MCF 10A (cell line): ENCODE measurements at regions not wholly inside any gene's neighbourhood (a gene's known extent, or its start where the extent isn't known, plus 50 kb on each side); places are given as distances from the start of the nearest gene placed in this dataset.

Experiments used
- BruUV-seq: library from RNA; stranded (reverse); fragments of 400-500 nt; replicated peaks from 2 replicates; lab custom pipeline; 2021; lab: Mats Ljungman, UMichigan
- CTCF ChIA-PET: fragments of 300-600 bp; sonication (Branson Sonifier 250); formaldehyde crosslinking; extraction: SDS; loops from one replicate; lab custom pipeline; 2021; ENCODE audit warnings: antibody characterized with exemption, inconsistent platforms; lab: Yijun Ruan, JAX
- POLR2A ChIA-PET: fragments of 300-600, 350-650 bp; sonication (Branson Sonifier 250); formaldehyde crosslinking; extraction: SDS; loops from one replicate; lab custom pipeline; 2020; ENCODE audit warnings: antibody characterized with exemption, inconsistent platforms; lab: Yijun Ruan, JAX
- DNase-seq: peaks from one replicate; pipeline ENCODE4 v3.0.0-alpha.2; 2018; ENCODE audit not compliant: unreplicated experiment
- H3K27ac Mint-ChIP-seq: one replicate; pipeline ENCODE4 v1.8.0; 2022; ENCODE audit warnings: mild to moderate bottlenecking, low read depth, mixed read lengths; ENCODE audit not compliant: unreplicated experiment
- H3K27me3 Mint-ChIP-seq: one replicate; pipeline ENCODE4 v1.8.0; 2022; ENCODE audit warnings: mixed read lengths; ENCODE audit not compliant: insufficient read depth, unreplicated experiment
- H3K36me3 Mint-ChIP-seq: one replicate; pipeline ENCODE4 v1.8.0; 2022; ENCODE audit warnings: mild to moderate bottlenecking, moderate library complexity, mixed read lengths; ENCODE audit not compliant: insufficient read depth, unreplicated experiment
- H3K4me1 Mint-ChIP-seq: one replicate; pipeline ENCODE4 v1.8.0; 2022; ENCODE audit warnings: mixed read lengths; ENCODE audit not compliant: insufficient read depth, unreplicated experiment
- H3K4me3 Mint-ChIP-seq: one replicate; pipeline ENCODE4 v1.8.0; 2022; ENCODE audit warnings: mild to moderate bottlenecking, moderate library complexity, mixed read lengths; ENCODE audit not compliant: unreplicated experiment
- H3K9me3 Mint-ChIP-seq: one replicate; pipeline ENCODE4 v1.8.0; 2022; ENCODE audit warnings: mixed read lengths; ENCODE audit not compliant: unreplicated experiment
- CTCF ChIP-seq: fragments of 200-600 bp; IDR thresholded peaks from one replicate; pipeline ENCODE4 v1.8.0; 2022; ENCODE audit warnings: antibody characterized with exemption, mild to moderate bottlenecking; ENCODE audit not compliant: unreplicated experiment
- intact Hi-C: fragments of 100-400 bp; cut with micrococcal nuclease; formaldehyde crosslinking; loops from 2 replicates; pipeline ENCODE4 v1.14.1; 2022

GRCh38 chr10:131656009-131656408, 244.8 kb upstream of the PPP2R2D start:
- CTCF ChIA-PET = no interaction called here
- no TSS peak for BruUV-seq

GRCh38 chr10:131656431-131656841, 244.4 kb upstream of the PPP2R2D start:
- DNase-seq = no peak
- H3K27me3 Mint-ChIP-seq = no peaks in the 10 kb centered on the region
- no peaks in the 10 kb centered on the region for H3K4me1 Mint-ChIP-seq
- CTCF ChIA-PET = interaction anchor here (0.6 kb wide), 1 partner anchor 87 kb away, joined by 4 read pairs; no protein-coding TSS in a partner anchor
- POLR2A ChIA-PET = no interaction called here
- no TSS peak for BruUV-seq
- no peak for TF ChIP-seq CTCF
- no peaks in the 10 kb centered on the region for H3K36me3 Mint-ChIP-seq
- H3K4me3 Mint-ChIP-seq = no peak overlapping the region
- H3K9me3 Mint-ChIP-seq = peaks cover 23% of the 10 kb centered on the region
- intact Hi-C loops = no loop called here
- H3K27ac Mint-ChIP-seq = no peak overlapping the region

More at GRCh38 chr10:131656009-131656408, 244.8 kb upstream of the PPP2R2D start:
- Mint-ChIP-seq H3K9me3 (peaks cover 23% of the 10 kb centered on the region), H3K36me3 (no peaks in the 10 kb centered on the region), H3K4me1 (no peaks in the 10 kb centered on the region), H3K4me3 (no peak overlapping the region), H3K27me3 (no peaks in the 10 kb centered on the region), H3K27ac (no peak overlapping the region)
- POLR2A ChIA-PET = no interaction called here
- peak; percentile 56 for DNase-seq
- TF ChIP-seq CTCF = no peak
- intact Hi-C loops = no loop called here

GRCh38 chr10:131657318-131657984, 243.4 kb upstream of the PPP2R2D start:
- ChIA-PET POLR2A (no interaction called here), CTCF (no interaction called here)
- no peak overlapping the region for H3K27ac Mint-ChIP-seq
- H3K27me3 Mint-ChIP-seq = no peaks in the 10 kb centered on the region
- BruUV-seq = no TSS peak
- no peaks in the 10 kb centered on the region for H3K36me3 Mint-ChIP-seq
- intact Hi-C loops = no loop called here
- DNase-seq = no peak
- H3K4me3 Mint-ChIP-seq = no peak overlapping the region
- H3K4me1 Mint-ChIP-seq = no peaks in the 10 kb centered on the region
- peaks cover 23% of the 10 kb centered on the region for H3K9me3 Mint-ChIP-seq
- TF ChIP-seq CTCF = no peak

- H3K4me3 Mint-ChIP-seq = no peak overlapping the region
- no peak for DNase-seq
- no peaks in the 10 kb centered on the region for H3K27me3 Mint-ChIP-seq
- POLR2A ChIA-PET = no interaction called here
- H3K36me3 Mint-ChIP-seq = no peaks in the 10 kb centered on the region
- no peaks in the 10 kb centered on the region for H3K4me1 Mint-ChIP-seq
- no peak overlapping the region for H3K27ac Mint-ChIP-seq
- intact Hi-C loops = no loop called here
- no TSS peak for BruUV-seq
- TF ChIP-seq CTCF = no peak
- CTCF ChIA-PET = no interaction called here
- peaks cover 25% of the 10 kb centered on the region for H3K9me3 Mint-ChIP-seq
These were observed 242.8 kb upstream of the PPP2R2D start for GRCh38 chr10:131657985-131658330.
